ENCODE measurements at regions not wholly inside any gene's neighbourhood (a gene's known extent, or its start where the extent isn't known, plus 50 kb on each side); places are given as distances from the start of the nearest gene placed in this dataset.

GRCh38 chr12:97082029-97082428 is 175.0 kb downstream of the NEDD1 start:
- DNase-seq (ENCODE audit: low read depth in 2 of 2, low spot score in 1 of 2) = no peak

GRCh38 chr12:97093187-97093683 is 186.2 kb downstream of the NEDD1 start:
- DNase-seq (ENCODE audit: low read depth in 2 of 2, low spot score in 1 of 2) = no peak

DNA sequence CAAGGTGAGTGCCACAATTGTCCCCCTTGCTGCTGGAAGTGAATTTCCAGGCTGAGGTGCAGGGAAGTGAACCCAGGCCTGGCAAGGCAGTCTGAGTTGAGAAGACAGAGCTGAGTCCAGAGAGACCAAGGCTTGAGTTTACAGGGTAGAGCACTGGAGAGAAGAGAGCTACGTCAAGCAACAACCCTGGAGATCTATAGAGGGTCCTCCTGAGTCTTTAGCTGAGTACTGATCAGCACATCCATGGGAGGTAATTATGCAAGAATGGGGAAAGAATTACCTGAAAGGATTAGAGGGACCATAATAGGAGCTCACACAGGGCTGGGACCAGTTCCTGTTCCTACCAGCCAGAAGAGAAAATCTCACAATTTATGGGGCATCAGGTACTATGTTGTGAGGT is 190.7 kb downstream of the NEDD1 start:
- no peak for DNase-seq (ENCODE audit: low read depth in 2 of 2, low spot score in 1 of 2)

- no peak for DNase-seq (ENCODE audit: low read depth in 2 of 2, low spot score in 1 of 2)
Observed at GRCh38 chr12:97109441-97109840, 202.4 kb downstream of the NEDD1 start.

DNA sequence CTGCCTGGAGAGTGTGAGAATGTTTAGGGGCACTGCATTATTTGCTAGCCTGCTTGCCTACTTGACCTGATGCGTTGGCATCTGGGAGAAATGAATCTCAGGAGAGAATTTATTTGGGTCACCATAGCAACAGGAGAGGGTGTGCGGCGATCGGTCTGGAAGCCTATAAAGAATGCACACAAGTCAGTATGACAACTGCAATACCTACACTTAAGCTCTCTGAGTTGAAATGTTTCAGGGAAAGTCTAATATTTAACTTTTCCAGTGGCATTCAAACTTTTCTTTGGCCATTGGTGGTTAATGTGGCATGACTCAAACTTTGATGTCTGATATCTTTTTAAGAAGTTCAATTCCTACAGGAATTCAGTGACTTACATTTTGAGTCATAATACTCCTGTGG is 205.1 kb downstream of the NEDD1 start:
- DNase-seq (ENCODE audit: low read depth in 2 of 2, low spot score in 1 of 2) = no peak

- DNase-seq (ENCODE audit: low read depth in 2 of 2, low spot score in 1 of 2) = no peak
Observed at GRCh38 chr12:97118796-97119375, 211.8 kb downstream of the NEDD1 start.

GRCh38 chr12:97127061-97127460 is 220.0 kb downstream of the NEDD1 start:
- no peak for DNase-seq (ENCODE audit: low read depth in 2 of 2, low spot score in 1 of 2)

DNA sequence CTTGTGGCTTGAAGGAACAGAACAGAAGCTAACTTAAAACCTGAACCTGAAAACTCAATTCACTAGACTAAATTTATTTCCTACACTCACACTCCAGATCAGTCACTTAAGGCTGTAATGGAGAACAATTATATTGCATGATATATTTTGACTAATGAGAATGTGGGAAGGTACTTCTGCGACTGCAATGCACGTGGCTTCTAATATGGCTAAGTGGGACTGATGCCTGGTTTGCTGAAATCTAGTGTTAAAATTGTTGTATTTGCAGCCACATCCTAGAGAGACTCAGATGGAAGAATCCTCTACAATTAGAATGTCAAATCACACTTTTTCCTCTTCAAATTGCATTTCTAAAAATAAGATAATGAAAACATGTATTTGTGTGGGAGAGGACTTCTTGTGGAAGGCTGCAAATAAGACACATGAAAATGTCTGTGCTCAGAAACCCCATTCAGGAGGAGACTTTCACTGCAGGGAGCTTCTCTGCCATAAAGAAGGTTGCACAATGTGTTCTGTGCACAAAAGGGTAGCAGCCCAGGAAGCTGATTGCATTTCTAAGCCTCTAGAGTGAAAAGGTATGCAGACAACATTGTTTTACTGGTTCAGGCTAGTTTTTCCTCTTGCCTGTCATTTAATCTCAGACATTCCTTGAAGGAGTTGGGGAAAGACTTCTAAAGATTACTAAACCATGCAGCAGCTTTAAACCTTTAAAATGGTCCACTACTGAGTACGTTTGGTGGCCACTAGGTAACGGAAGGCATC is 224.3 kb downstream of the NEDD1 start:
- no peak for DNase-seq (ENCODE audit: low read depth in 2 of 2, low spot score in 1 of 2)

- no peak for DNase-seq (ENCODE audit: low read depth in 2 of 2, low spot score in 1 of 2)
Observed at GRCh38 chr12:97132270-97132669, 225.2 kb downstream of the NEDD1 start.

GRCh38 chr12:97134495-97134894 is 227.4 kb downstream of the NEDD1 start:
- DNase-seq (ENCODE audit: low read depth in 2 of 2, low spot score in 1 of 2) = no peak

GRCh38 chr12:97140355-97140754 is 233.3 kb downstream of the NEDD1 start:
- no peak for DNase-seq (ENCODE audit: low read depth in 2 of 2, low spot score in 1 of 2)

- DNase-seq (ENCODE audit: low read depth in 2 of 2, low spot score in 1 of 2) = no peak
Observed at GRCh38 chr12:97142737-97143410, 235.8 kb downstream of the NEDD1 start.

GRCh38 chr12:97148941-97149559 is 242.0 kb downstream of the NEDD1 start:
- DNase-seq (ENCODE audit: low read depth in 2 of 2, low spot score in 1 of 2) = peak in 1 of 2 donors; percentile 6

DNA sequence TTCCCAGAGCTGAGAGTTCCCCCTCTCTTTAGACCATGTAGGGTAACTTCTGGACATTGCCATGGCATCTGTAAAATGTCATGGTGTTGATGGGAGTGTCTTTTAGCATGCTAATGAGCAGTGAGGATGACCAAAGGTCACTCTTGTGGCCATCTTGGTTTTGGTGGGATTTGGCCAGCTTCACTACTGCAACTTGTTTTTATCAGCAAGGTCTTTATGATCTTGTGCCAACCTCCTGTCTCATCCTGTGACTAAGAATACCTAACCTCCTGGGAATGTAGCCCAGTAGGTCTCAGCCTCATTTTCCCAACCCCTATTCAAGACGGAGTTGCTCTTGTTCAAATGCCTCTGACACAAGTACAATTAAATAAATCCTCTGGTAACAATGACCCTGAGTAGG is 244.4 kb downstream of the NEDD1 start:
- DNase-seq (ENCODE audit: low read depth in 2 of 2, low spot score in 1 of 2) = no peak

GRCh38 chr12:97159377-97159776 is 252.3 kb downstream of the NEDD1 start:
- no peak for DNase-seq (ENCODE audit: low read depth in 2 of 2, low spot score in 1 of 2)

DNA sequence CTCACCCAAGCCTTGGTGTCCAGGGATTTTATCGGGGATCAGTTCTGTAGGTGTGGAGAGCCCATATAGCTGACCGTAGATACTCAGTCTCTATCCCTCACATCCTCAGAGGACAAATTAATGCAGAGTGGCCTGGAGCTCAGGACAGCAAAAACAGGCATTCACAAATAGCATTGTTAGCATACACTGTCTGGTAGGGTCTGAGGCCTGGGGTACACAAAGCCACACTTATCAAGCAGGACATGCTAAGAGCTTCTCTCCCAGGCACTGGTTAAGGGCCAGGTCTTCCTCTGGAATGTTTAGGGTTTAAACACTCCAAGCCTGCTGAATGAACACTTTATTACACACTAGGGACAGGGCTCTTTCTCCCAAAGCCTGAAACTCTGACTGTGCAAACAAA is 253.2 kb downstream of the NEDD1 start:
- DNase-seq (ENCODE audit: low read depth in 2 of 2, low spot score in 1 of 2) = no peak

DNA sequence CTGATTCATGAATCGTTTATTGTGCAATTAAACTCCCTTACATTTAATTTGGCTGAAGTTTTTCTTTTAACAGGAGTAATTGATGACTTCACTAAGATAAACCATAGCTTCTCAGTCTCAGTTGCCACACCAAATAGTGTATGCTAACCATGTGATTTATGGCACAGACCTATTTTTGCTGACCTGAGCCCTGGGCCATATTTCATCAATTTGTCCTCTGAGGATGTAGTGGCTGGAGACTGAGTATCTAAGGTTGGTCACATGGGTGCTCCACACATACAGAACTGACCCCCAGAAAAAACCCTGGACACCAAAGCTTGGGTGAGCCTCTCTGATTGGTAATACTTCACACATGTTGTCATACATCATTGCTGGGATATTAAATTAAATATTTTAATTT is 255.1 kb downstream of the NEDD1 start:
- DNase-seq (ENCODE audit: low read depth in 2 of 2, low spot score in 1 of 2) = no peak

- no peak for DNase-seq (ENCODE audit: low read depth in 2 of 2, low spot score in 1 of 2)
Observed at GRCh38 chr12:97164936-97165335, 257.9 kb downstream of the NEDD1 start.

- DNase-seq (ENCODE audit: low read depth in 2 of 2, low spot score in 1 of 2) = no peak
Observed at GRCh38 chr12:97167598-97167997, 260.5 kb downstream of the NEDD1 start.

DNA sequence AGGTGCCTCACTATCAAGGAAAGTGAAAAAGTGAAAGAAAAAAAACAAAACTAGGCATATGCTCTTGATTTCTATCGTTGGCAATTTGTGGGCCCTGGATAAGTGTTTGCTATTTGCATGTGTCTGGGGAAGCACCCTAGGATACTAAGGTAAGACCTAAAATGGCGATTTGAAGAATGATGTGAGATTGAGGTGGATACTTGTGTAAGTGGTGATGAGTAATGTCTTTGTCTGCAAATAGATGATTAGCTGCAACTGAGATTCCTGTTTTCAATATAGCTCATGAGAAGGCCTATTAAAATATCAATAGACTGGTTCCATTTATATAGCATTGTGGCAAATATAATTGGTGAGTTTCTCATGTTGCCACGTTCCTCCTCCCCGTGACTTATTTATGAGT is 261.7 kb downstream of the NEDD1 start:
- DNase-seq (ENCODE audit: low read depth in 2 of 2, low spot score in 1 of 2) = no peak

- DNase-seq (ENCODE audit: low read depth in 2 of 2, low spot score in 1 of 2) = no peak
Observed at GRCh38 chr12:97169889-97170567, 263.0 kb downstream of the NEDD1 start.

All from stimulated activated CD8-positive, alpha-beta memory T cell treated with anti-CD3 and anti-CD28 coated beads, Interleukin-4, amount 100 ng/mL, for 1 hour (primary cell).